ENCODE measurements at regions not wholly inside any gene's neighbourhood (a gene's known extent, or its start where the extent isn't known, plus 50 kb on each side); places are given as distances from the start of the nearest gene placed in this dataset.

DNA sequence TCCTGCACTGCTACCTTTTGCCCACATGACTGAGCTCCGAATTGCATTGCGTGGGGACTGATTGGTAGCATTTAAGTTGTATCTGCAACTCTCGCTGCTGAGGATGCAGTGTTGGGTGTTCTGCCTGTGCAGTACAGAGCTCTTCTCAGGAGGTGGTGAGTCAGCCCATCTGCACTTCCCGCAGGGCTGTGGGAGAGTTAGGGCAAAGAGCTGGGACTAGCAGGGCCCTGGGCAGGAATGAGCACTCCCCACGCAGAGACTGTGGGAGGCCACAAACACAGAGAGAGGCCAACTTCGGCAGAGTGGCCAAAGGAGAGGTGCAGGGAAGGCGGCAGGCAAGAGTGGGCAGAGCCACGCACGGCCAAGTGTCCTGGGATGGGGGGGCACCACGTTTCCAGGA lies 244.7 kb downstream of the SIPA1L2 start:
- DNase-seq = peak in 5 of 56 donors; percentile 8 to 20 (median 9)

DNA sequence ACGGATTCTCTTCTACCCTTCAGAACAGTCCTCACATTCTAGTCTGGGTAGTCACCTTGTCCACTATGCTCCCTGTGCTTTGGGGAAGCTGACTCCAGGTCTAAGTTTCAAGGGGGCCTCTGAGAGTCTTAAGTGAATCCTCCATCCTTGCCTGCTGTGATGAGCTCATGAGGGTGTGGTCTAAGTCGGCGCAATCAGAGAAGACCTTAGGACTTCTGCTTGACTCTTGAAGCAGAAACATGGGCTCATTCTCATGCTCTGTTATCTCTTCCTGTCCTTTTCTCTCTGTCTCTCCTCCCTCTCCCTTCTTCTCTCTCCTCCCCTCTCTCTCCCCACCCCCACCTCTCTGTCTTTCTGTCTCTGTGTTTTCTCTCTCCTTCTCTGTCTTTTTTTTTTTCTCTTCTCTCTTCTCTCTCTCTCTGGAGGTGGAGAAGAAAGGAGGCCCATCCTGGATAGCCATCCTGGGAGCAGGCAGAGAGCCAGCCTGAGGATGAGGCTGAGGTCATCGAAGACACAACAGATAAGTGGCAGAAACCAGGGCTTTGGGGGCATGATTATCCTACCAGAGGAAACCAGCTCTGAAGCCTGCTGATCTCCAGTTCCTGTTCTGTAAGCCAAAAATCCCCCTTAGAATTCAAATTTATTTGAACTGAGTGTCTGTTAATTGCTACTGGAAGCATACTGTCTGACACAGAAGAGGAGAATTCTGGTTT lies 245.6 kb downstream of the SIPA1L2 start:
- no peak for DNase-seq

DNA sequence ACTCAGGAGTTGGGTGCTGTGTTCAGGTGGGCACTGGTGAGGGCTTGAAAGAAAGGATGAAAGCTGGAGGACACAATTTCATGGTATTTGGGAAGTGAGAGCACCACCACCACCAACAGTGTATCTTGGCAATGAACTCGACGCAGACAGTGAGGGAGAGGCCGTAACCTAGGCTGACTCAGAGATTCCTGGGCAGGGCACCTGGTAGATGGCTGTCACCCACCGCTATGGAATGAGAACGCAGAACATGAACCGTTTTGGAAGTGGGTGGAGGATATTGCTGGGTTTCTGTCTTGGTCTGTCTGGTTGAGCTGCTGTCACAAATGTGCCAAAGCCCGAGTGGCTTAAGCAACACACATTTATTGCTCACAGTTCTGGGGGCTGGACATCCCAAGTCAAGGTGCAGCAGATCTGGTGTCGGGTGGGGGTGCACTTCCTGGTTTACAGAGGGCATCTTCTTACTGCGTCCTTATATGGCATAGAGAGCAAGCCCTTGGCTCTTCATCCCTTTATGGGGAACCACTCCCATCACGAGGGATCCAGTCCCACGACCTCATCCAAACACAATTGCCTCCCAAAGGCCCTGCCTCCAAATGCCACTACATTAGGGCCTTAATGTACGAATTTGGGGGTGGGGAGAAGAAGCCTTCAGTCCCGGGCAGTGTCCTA lies 246.3 kb downstream of the SIPA1L2 start:
- DNase-seq = no peak

DNA sequence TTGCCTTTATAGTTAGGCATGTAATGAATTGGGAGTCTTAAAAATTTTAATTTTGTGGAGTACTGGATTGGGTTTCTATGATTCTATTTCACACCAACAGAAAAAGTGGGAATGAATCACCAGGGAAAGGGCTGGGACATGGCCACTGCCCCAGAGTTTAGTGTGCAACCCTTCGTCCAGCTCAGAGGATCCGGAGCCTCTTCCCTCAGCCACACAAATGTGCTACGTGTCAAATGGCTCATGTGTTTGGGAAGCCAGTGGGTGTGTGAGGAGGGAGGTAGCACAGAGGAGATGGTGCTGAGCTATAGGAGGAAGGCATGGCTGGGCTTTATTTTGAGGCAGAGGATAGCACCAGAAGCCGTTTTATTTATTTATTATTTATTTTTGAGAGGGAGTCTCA lies 247.3 kb downstream of the SIPA1L2 start:
- DNase-seq = no peak

DNA sequence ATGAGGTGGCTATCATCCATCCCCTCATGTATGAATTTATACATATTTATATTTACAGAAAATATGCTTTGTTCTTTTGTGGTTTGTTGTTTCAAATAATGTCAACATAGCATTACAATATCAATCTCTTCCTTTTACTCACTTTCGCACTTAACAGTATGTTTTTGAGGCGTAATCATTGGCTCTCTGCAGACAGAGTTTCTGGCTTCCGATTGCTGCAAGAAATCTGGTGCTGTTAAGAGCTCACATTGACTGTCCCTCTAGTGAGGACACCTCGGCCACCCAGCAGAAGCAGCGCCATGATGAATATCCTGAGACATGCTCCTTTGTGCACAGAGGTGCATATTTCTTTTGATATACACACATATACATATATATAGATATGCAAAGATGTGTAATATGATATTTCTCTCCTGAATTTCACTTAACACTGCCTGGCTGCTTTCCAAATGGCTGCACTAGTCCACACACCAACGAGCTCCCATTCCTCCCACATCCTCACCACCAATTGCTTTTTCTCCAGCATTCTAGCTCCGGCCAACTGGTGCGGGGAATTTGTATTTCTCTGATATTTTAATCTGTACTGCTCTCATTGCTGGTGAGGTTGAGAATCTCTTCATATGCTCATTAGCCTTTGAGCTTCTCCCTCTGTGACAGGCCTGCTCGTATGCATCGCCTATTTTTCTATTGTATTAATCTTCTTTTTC lies 248.4 kb downstream of the SIPA1L2 start:
- DNase-seq = no peak

DNA sequence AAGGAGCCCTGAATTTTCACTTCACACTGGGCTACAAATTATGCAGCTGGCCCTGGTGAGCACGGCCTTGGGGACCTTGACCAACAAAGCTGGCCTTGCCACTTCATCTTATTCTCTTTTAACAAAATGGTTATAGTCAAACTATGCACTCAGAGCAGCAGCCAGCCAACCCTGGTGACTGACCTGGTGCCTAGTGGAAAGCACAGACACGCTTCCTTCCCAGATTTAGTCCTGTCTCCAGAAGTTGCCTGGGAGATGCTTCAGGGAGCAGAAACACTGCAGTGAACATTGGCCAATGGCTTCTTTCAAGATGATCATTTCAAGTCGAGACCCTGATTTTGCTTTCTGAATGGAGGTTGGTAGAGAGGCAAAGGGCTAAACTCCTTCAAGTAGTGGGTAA lies 249.3 kb downstream of the SIPA1L2 start:
- DNase-seq = peak in 4 of 56 donors; percentile 7 to 18 (median 12)

DNA sequence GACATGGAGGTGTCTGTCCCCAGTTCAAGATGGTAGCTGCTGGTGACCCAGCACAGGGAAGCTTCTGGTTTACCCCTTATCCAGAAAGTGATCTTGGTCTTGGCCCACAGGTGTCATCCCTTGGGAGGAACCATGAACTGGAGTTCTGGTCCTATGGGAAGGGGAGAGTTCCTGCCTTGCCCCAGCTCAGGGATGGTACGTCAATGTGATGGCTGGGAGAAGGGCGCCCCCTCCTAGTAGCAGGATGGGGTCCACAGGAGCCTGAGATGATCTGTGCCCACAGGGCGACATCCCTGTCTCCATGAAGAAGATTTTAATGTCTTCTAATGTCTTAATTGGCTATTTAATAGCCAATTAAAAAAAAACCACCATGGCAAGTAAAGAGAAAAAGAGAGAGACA lies 249.8 kb downstream of the SIPA1L2 start:
- DNase-seq = no peak

DNA sequence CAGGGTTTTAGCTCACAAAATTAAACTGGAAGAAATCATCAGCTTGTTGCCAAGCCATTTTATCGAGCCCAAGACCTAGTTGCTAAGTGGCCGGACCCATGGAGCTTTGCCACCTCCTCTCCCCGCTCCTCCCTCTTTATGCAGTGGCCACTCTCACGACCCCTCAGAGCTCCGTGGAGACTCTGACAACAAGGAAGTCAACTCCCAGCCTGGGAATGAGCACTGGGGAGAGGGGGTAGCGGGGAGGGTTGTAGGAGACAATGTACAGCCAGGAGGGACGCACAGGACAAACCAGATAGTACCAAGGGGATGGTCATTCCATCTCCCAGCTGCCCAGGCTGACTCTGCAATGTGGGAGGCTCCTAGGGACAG lies 250.9 kb downstream of the SIPA1L2 start:
- DNase-seq = no peak

DNA sequence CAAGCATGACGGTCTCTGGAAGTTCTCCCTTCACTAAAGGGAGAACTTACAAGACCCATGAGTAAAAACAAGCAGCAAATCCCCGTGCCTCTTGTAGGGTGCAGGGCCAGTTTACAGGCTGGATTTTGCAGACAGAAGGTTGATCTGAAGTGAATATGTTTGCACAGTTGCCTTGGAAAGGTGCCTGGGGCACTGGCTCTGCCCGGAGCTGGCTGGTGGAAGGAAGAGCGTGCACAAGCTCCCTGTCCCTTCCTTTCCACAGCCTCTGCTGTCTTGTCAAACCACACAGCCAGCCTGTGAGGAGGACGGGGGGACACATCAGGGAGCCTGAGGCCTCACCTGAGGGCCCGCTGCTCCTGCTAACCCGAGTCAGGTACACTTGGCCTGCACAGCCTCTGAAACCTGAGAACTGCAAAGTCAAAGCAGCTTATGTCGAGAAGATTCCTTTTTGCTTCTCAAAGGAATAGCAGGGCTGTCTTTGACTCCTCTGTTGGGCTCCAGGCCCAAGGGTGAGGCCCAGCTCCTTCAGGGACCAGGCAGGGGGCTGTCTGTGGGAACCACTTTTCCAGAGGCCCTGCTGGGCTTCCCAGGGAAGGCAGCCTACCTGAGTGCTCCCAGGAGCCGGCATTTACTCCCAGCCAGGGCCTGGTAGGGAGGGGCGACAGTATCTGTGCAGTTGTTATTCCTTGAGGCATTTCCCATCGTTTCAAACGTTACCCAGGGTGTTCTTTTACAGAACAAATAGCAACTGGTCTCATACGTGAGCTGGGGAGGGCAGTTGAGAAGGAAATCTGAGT lies 251.5 kb downstream of the SIPA1L2 start:
- DNase-seq = no peak

DNA sequence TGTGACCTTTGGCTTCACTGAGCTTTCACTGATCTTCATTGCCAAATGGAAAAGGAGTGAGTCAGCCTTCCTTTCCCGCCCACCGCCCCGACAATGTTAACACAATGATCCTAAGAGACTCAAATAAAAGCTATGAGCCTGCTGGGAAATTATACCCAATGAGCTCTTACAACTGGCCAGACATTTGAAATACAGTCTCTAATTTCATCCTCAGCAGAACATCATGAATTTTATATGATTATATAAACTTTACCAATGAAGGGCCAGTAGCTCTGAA lies 252.5 kb downstream of the SIPA1L2 start:
- no peak for DNase-seq

DNA sequence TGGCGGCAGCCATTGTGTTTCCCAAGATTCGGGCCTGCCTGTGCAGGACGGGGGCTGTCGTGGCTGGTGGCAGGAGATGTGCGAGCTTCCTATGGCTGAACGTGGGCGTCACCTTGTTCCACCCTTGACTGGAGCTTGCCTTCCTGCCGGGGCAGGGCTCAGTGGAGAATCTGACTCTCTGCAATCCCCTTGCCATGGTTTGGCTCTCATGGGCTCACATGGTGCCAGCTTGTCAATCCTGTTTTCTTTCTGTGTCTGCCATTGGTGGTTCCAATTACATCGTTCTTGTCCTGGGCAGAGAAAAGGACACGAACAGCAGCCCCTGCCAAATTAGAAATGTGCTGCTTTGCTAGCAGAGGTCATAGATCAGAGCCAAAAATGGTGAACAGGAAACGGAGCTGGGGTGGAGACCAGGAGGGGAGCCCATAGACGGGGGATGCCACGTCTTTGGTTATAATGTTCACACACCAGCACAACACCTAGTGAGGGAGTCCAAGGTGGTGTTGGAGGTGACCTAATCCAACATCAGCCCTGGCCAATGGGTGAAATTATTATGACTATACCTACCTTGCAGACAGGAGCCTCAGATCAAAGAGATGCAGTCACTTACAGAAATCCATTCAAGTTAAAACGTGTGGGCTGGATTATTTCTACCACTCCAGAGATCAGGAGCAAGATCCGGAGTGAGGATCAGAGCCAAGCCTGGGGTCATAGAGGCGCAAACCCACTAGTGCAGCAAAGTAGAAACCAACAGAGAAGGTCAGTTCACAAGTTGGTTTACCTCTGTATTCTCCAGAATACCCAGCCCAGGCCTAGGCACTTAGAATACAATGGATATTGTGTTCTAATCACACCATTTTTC lies 253.1 kb downstream of the SIPA1L2 start:
- no peak for DNase-seq

DNA sequence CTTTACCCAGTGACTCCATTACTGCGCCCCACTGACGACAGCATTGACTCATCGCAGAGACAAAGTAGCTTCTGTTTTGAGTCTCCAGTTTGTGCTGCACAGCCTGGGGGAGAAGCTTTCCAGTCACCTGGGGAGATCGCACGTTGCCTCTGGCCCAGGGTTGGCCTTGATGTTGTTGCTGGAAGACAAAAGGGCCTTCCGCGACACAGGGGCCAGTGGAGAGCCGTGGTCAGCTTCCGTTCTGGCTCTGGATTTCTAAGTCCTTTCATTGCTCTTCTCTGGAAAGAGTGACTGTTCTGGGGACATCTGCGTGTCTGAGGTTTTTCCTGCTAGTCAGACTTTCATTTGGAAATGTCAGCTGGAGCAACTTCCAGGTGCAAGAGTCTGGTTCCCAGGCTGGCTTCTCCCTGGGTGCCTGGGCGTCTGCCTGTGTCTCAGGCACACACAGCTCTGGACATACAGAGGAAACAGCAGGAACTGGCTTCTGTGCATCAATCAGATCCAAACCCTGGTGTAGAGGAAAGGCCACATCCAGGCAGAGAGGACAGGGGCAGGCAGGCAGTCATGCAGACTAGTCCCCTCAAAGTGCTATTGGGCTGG lies 257.0 kb downstream of the SIPA1L2 start:
- no peak for DNase-seq

DNA sequence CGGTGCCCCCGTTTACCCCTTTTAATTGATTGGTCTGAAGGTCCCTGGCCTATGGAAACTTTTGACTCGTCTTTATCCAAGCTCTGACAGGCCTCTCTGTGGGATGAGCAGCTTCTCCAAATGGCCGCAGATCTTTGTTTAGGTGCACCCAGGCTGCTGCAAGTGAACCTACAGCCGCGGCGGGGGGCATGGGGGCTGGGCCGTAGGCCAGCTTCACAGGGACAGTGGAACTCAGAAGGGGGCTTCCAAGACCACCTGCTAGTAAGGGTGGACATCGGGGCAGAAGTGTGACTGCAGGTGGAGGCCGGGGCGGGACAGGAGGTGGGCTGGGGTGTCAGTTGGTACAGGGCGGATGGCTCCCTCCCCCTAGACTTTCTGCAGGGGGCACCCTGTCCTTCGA lies 257.5 kb downstream of the SIPA1L2 start:
- no peak for DNase-seq

DNA sequence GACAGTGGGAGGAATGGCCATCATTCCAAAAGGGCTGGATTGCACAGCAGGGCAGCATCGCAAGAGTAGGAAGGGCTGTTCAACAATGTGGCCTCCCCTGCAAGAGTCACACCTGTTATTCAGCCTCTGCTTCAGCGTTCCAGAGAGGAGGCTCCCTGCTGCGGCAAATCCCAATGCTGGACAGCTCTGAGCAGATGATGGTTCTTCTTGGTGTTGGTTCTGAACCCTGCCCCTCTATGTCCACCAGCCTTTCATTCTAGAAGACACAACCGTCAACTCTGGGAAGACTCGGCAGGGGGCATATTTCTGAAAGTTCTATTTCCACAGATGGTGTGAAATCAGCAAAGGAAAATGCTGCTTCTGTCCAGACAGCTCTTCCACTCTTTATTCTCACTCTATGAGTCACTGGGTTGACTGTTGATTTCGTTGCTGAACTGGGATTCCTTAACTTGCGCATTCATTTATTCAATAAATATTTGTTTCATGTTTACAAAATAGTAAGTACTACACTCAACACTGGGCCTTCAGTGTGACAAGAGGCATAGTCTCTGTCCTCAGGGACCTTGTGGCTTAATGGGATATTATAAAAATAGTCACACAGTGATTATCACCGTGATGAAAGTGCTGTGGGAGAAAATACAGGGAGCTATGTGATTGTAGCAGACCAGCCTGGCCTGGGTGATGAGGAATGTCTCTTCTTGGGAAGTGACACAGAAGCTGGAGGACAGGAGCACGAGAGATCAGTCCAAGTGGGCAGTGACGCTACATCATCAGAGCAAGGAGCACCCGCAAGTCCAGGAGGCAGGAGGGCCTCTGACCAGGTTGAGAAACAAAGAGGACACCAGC lies 260.3 kb downstream of the SIPA1L2 start:
- no peak for DNase-seq

DNA sequence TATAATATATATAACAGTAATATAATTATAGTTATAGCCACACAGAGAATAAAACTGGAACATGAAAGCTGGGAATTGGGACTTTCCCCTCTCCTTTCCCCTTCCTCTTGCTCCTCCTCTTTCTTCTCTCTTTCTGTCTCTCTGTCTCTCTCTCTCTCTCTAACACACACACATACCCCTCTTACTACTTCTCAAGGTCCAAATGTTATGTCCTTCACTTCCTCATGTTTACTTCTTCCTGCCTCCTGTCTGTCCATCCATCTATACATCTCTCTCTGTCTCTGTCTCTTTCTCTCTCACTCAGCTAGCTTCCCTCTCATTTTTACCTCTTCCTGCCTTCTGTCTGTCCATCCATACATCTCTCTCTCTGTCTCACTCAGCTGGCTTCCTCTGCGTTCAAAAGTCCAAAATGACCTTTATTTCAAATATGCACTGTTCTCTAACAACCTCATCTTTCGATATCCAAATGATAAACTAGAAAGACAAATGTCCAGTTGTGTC lies 261.1 kb downstream of the SIPA1L2 start:
- no peak for DNase-seq

DNA sequence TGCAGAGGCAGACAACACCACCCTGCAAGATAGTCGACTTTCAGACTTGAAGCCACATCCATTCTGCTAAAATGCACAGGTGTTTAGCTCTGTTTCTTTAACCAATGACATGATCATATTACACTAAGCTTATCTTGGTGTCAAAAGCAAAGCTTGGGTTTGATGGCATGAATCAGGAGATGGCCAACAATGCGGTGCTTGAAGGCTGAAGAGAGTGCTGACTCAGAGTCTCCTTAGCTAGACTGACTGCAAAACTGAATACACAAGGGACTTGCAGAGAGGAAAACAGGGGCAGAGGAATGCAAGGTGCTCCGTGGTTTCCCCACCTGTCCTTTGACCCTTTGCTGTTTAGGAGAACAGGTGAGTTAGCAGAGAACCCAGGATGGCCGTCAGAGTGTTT lies 262.6 kb downstream of the SIPA1L2 start:
- no peak for DNase-seq

DNA sequence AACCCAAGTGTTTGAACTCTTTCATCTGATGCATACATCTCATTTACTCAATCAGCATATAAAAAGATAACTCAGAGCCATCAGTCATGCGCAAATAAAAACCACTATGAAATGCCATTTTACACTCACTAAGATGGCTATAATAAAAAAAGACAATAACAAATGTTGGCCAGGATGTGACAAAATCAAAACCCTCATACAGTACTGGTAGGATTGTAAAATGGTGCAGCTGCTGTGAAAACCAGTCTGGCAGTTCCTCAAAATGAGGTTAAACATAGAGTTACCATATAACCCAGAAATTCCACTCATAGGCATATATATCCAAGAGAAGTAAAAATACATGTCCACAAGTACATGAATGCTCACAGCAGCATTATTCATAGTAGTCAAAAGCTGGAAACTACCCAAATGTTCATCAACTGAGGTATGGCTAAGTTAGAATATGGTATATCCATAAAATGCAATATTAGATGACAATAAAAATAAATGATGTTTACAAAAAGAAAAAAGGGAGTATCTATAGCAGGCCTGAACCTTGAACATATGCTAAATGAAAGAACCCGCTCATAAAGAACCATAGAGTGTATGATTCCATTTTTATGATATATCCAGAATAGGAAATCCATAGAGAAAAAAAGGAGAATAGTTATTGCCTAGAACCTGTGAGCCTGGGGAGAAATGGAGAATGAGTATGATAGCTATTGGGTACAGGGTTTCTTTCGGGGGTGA lies 265.1 kb downstream of the SIPA1L2 start:
- DNase-seq = no peak

DNA sequence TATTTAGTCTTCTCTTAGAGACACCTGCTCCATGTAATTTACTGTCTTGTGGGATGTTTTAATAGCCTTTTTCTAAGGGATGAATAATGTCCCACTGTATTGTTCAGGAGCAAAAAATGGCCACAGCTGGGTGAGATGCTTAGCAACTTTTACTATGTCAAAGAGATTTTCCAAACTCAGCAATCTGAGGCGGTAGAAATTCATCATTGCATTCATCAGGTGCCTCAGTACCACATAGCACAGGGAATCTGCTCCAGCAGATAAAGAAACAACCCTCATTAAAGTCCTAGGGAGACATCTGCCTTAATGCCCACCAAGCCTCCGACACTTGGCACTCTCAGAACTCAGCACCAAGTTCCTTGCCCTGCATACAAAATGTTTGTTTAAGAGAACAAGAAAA lies 266.9 kb downstream of the SIPA1L2 start:
- no peak for DNase-seq

DNA sequence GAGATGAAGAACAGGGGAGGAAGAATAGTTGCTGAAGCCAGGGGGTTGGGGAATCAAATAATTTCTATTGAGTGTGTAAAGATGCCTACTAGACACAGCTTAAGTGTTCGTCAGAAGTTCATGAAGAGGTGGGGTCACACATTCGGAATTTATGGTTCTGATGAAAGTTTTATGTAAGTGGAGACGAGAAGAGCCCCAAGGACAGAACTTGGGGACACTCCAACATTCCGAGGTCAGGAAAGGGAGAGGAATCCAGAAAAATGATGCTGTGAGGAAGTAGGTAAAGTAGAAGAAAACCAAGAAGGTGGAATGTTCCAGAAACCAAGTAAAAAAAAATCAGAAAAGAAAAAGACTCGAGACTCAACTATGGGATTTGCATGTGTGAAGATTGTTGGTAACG lies 272.5 kb downstream of the SIPA1L2 start:
- no peak for DNase-seq
